SK-N-SH (cell line): ENCODE measurements at regions not wholly inside any gene's neighbourhood (a gene's known extent, or its start where the extent isn't known, plus 50 kb on each side); places are given as distances from the start of the nearest gene placed in this dataset.

Experiments
- CTCF ChIP-seq: fragments of 200-600 bp; sonication (generic); IDR thresholded peaks from 2 replicates; pipeline ENCODE4 v1.6.1; 2017; ENCODE audit warnings: antibody characterized with exemption, mild to moderate bottlenecking, moderate library complexity
- EZH2phosphoT487 ChIP-seq: fragments of 200-600 bp; sonication (generic); IDR thresholded peaks from 2 replicates; pipeline ENCODE4 v1.6.1; 2017; ENCODE audit warnings: low read depth, mixed run types, mild to moderate bottlenecking, antibody characterized with exemption, moderate library complexity, borderline replicate concordance
- JUND ChIP-seq: IDR thresholded peaks from 2 replicates; pipeline ENCODE4 v1.4.0; 2012
- MAX ChIP-seq: IDR thresholded peaks from 2 replicates; pipeline ENCODE4 v1.4.0; 2012; ENCODE audit warnings: low read depth
- MEF2A ChIP-seq: IDR thresholded peaks from 2 replicates; pipeline ENCODE4 v1.4.0; 2012; ENCODE audit warnings: low read depth, borderline replicate concordance
- POLR2AphosphoS5 ChIP-seq: IDR thresholded peaks from 2 replicates; pipeline ENCODE4 v1.6.1; 2012; ENCODE audit warnings: low read depth, low read length
- RAD21 ChIP-seq: IDR thresholded peaks from 2 replicates; pipeline ENCODE4 v1.6.1; 2012; ENCODE audit warnings: mild to moderate bottlenecking, low read length
- REST ChIP-seq: IDR thresholded peaks from 2 replicates; pipeline ENCODE4 v1.6.1; 2012; ENCODE audit warnings: mild to moderate bottlenecking, low read depth, low read length, moderate library complexity
- RXRA ChIP-seq: IDR thresholded peaks from 2 replicates; pipeline ENCODE4 v1.4.0; 2012; ENCODE audit warnings: low read depth, mild to moderate bottlenecking, borderline replicate concordance
- TAF1 ChIP-seq: IDR thresholded peaks from 2 replicates; pipeline ENCODE4 v1.6.1; 2012; ENCODE audit warnings: low read depth, mild to moderate bottlenecking, low read length, moderate library complexity, borderline replicate concordance
- TCF12 ChIP-seq: IDR thresholded peaks from 2 replicates; pipeline ENCODE4 v1.4.0; 2012
- USF1 ChIP-seq: IDR thresholded peaks from 2 replicates; pipeline ENCODE4 v1.4.0; 2012; ENCODE audit warnings: low read depth, borderline replicate concordance
- YY1 ChIP-seq: IDR thresholded peaks from 2 replicates; pipeline ENCODE4 v1.4.0; 2012; ENCODE audit warnings: low read depth, mild to moderate bottlenecking
- ZBTB33 ChIP-seq: IDR thresholded peaks from 2 replicates; pipeline ENCODE4 v1.4.0; 2012; ENCODE audit warnings: low read depth, borderline replicate concordance

- no peak for TF ChIP-seq JUND
- TF ChIP-seq USF1 = no peak
- no peak for TF ChIP-seq CTCF
- no peak for TF ChIP-seq MAX
- TF ChIP-seq TAF1 = no peak
- no peak for TF ChIP-seq POLR2AphosphoS5
- no peak for TF ChIP-seq REST
- TF ChIP-seq TCF12 = no peak
- TF ChIP-seq ZBTB33 = no peak
- no peak for TF ChIP-seq RXRA
- no peak for TF ChIP-seq YY1
- no peak for TF ChIP-seq RAD21
- TF ChIP-seq EZH2phosphoT487 = no peak
- TF ChIP-seq MEF2A = no peak
Observed at GRCh38 chr4:111537871-111538270, 607.4 kb upstream of the FAM241A start.
